ENCODE measurements at regions not wholly inside any gene's neighbourhood (a gene's known extent, or its start where the extent isn't known, plus 50 kb on each side); places are given as distances from the start of the nearest gene placed in this dataset.

- TF ChIP-seq CREM (IDR thresholded peaks at IDR 0.05; ENCODE audit: low read depth) (no peak), TCFL5 (CRISPR knock-in tag; conservative IDR thresholded peaks at IDR 0.05) (no peak), TEAD4 (IDR thresholded peaks at IDR 0.05; ENCODE audit: low read length) (peak; percentile 85), TEAD4 (CRISPR knock-in tag; IDR thresholded peaks at IDR 0.05; ENCODE audit: borderline replicate concordance) (no peak), XRCC4 (IDR thresholded peaks at IDR 0.05; ENCODE audit: extremely low read depth, insufficient read depth, insufficient read length) (no peak), NR2F6 (CRISPR knock-in tag; IDR thresholded peaks at IDR 0.05) (no peak), PML (IDR thresholded peaks at IDR 0.05; ENCODE audit: low read length) (peak; percentile 54), SREBF2 (CRISPR knock-in tag; IDR thresholded peaks at IDR 0.05) (no peak), ZNF609 (CRISPR knock-in tag; IDR thresholded peaks at IDR 0.05; ENCODE audit: borderline replicate concordance) (no peak), IRF1 (CRISPR knock-in tag; IDR thresholded peaks at IDR 0.05; ENCODE audit: borderline replicate concordance) (no peak), RBM25 (IDR thresholded peaks at IDR 0.05; ENCODE audit: low read depth, low read length, severe bottlenecking) (no peak), HDAC1 (IDR thresholded peaks at IDR 0.05) (peak in 1 of 2 experiments; percentile 65; a peak in 2 of 4 replicates), NFATC3 (IDR thresholded peaks at IDR 0.05) (no peak), SMAD4 (CRISPR knock-in tag; conservative IDR thresholded peaks at IDR 0.05) (no peak), DNMT1 (IDR thresholded peaks at IDR 0.05) (no peak), ESRRB (CRISPR knock-in tag; IDR thresholded peaks at IDR 0.05; ENCODE audit: borderline replicate concordance) (no peak), RCOR1 (IDR thresholded peaks at IDR 0.05; ENCODE audit: borderline replicate concordance in 1 of 2, low read depth in 2 of 2, low read length in 2 of 2) (peak in 1 of 2 experiments; percentile 56; a peak in 1 of 4 replicates)
Observed at GRCh38 chr6:67184405-67184804, 1450.7 kb upstream of the ADGRB3 start (continued).

All from K562 (cell line).